ENCODE measurements at regions not wholly inside any gene's neighbourhood (a gene's known extent, or its start where the extent isn't known, plus 50 kb on each side); places are given as distances from the start of the nearest gene placed in this dataset.
"Not testable (repeated sequence)": the region's sequence is repeated elsewhere in the genome, so short reads cannot be mapped to it uniquely, and the experiment has no call there.

GRCh38 chr5:85646641-85647040 is 971.1 kb upstream of the COX7C start:
- TF ChIP-seq, protein P1, sequence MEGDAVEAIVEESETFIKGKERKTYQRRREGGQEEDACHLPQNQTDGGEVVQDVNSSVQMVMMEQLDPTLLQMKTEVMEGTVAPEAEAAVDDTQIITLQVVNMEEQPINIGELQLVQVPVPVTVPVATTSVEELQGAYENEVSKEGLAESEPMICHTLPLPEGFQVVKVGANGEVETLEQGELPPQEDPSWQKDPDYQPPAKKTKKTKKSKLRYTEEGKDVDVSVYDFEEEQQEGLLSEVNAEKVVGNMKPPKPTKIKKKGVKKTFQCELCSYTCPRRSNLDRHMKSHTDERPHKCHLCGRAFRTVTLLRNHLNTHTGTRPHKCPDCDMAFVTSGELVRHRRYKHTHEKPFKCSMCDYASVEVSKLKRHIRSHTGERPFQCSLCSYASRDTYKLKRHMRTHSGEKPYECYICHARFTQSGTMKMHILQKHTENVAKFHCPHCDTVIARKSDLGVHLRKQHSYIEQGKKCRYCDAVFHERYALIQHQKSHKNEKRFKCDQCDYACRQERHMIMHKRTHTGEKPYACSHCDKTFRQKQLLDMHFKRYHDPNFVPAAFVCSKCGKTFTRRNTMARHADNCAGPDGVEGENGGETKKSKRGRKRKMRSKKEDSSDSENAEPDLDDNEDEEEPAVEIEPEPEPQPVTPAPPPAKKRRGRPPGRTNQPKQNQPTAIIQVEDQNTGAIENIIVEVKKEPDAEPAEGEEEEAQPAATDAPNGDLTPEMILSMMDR (IDR thresholded peaks at IDR 0.05; ENCODE audit: borderline replicate concordance, control extremely low read depth, extremely low read depth, insufficient read depth, missing control alignments) = no peak
- in situ Hi-C loops (cut with MboI; ENCODE audit: low sequenced_read_pairs, unreplicated experiment) = no loop called here
- no peak for DNase-seq (ENCODE audit: low spot score)

DNA sequence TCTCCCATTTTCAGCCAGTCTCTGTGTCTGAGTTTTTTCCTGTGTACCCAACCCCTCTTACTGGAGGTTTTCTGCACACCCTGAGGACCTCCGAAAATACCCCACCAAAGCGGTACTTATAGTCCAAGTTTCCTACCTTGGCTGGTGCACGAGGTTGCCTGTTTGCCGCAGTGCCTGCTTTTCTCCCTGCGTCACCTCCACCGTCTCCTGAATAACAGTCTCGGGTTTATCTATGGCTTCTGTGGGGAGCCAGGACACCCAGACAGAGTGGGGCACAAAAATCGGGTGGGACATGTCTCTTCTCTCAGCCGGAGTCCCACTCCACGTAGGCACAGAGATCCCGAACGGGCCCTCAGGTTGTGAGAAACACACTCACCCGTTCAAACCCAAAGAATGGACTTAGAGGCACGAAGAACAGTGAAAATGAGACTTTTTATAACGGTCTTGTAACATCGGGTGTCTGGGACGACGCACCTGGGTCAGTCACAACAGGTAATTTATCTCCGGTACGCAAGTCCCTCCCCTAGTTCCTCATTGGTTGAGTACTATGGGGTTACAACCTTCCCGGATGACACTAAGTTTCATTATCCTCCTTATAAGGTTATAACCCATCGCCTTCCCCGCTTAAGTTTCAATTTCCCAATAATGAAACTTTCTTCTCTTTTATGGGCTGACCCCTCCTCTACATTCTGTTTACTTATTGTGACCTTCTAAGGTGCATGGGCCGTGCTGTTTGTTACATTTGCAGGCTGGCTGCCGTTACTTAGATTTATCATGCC is 970.2 kb upstream of the COX7C start:
- DNase-seq (ENCODE audit: low spot score) = no peak
- in situ Hi-C loops (cut with MboI; ENCODE audit: low sequenced_read_pairs, unreplicated experiment) = no loop called here
- TF ChIP-seq, protein P1 (IDR thresholded peaks at IDR 0.05; ENCODE audit: borderline replicate concordance, control extremely low read depth, extremely low read depth, insufficient read depth, missing control alignments) = no peak

DNA sequence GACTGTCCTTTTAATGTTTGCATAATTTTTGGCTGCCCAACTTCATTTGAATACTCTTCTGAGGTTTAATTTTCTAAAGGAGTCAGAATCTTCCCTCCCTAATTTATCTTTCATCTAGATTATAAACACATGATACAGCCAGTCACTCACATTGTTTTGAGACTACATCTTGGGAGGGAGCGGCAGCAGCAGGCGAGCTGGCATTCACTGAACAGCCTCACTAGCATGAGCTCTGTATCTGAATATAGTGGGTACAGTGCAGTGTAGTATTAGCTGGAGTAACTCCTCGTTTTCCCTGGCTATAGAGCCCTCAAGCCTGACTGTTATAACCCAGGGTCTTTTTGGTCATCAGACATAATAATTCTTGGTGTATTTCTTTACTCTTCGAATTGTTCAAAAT is 969.2 kb upstream of the COX7C start:
- DNase-seq (ENCODE audit: low spot score) = no peak
- in situ Hi-C loops (cut with MboI; ENCODE audit: low sequenced_read_pairs, unreplicated experiment) = no loop called here
- TF ChIP-seq, protein P1 (IDR thresholded peaks at IDR 0.05; ENCODE audit: borderline replicate concordance, control extremely low read depth, extremely low read depth, insufficient read depth, missing control alignments) = no peak

GRCh38 chr5:85651731-85652130 is 966.0 kb upstream of the COX7C start:
- in situ Hi-C loops (cut with MboI; ENCODE audit: low sequenced_read_pairs, unreplicated experiment) = no loop called here

DNA sequence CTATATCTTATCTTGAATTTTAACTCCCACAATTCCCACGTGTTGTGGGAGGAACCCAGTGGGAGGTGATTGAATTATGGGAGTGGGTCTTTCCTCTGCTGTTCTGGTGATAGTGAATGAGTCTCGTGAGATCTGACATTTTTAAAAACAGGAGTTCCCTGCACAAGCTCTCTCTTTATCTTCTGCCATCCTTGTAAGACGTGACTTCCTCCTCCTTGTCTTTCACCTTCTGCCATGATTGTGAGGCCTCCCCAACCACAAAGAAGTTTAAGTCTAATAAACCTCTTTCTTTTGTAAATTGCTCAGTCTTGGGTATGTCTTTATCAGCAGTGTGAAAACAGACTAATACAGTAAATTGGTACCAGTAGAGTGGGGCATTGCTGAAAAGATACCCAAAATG is 963.6 kb upstream of the COX7C start:
- DNase-seq (ENCODE audit: low spot score); in situ Hi-C loops (cut with MboI; ENCODE audit: low sequenced_read_pairs, unreplicated experiment): not testable (repeated sequence)

More at GRCh38 chr5:85651731-85652130, 966.0 kb upstream of the COX7C start:
- DNase-seq (ENCODE audit: low spot score) = no peak
- TF ChIP-seq, protein P1 (IDR thresholded peaks at IDR 0.05; ENCODE audit: borderline replicate concordance, control extremely low read depth, extremely low read depth, insufficient read depth, missing control alignments) = no peak

- in situ Hi-C loops (cut with MboI; ENCODE audit: low sequenced_read_pairs, unreplicated experiment) = no loop called here
- DNase-seq (ENCODE audit: low spot score) = no peak
- TF ChIP-seq, protein P1 (IDR thresholded peaks at IDR 0.05; ENCODE audit: borderline replicate concordance, control extremely low read depth, extremely low read depth, insufficient read depth, missing control alignments) = no peak
Observed at GRCh38 chr5:85656050-85656449, 961.7 kb upstream of the COX7C start.

DNA sequence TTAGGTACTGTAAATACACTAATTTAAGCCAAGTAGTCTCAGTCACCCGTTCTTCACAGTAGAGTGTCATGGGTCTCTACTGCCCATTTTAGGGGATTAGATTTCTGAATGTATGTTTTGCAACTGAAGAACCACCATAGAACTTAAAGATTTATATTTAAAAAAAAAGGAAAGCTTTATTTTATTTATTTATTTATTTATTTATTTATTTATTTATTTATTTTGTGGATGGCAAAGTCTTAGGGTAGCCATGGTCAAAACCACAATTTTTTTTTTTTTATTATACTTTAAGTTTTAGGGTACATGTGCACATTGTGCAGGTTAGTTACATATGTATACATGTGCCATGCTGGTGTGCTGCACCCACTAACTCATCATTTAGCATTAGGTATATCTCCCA is 960.4 kb upstream of the COX7C start:
- in situ Hi-C loops (cut with MboI; ENCODE audit: low sequenced_read_pairs, unreplicated experiment); DNase-seq (ENCODE audit: low spot score): not testable (repeated sequence)

DNA sequence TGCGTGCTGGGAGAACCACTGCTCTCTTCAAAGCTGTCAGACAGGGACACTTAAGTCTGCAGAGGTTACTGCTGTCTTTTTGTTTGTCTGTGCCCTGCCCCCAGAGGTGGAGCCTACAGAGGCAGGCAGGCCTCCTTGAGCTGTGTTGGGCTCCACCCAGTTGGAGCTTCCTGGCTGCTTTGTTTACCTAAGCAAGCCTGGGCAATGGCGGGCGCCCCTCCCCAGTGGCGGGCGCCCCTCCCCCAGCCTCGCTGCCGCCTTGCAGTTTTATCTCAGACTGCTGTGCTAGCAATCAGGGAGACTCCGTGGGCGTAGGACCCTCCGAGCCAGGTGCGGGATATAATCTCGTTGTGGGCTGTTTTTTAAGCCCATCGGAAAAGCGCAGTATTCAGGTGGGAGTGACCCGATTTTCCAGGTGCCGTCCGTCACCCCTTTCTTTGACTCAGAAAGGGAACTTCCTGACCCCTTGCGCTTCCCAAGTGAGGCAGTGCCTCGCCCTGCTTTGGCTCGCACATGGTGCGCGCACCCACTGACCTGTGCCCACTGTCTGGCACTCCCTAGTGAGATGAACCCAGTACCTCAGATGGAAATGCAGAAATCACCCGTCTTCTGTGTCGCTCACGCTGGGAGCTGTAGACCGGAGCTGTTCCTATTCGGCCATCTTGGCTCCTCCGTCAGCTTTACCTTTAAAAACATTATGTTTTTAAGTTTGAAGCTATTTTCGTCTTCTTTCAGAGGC is 954.6 kb upstream of the COX7C start:
- in situ Hi-C loops (cut with MboI; ENCODE audit: low sequenced_read_pairs, unreplicated experiment) = not testable (repeated sequence)

More for the DNA sequence above, 954.6 kb upstream of the COX7C start:
- not testable (repeated sequence) for DNase-seq (ENCODE audit: low spot score)
